Stimulated activated CD4-positive, alpha-beta T cell treated with anti-CD3 and anti-CD28 coated beads, Interleukin-4, amount 100 ng/mL, for 48 hours (primary cell): ENCODE measurements at regions not wholly inside any gene's neighbourhood (a gene's known extent, or its start where the extent isn't known, plus 50 kb on each side); places are given as distances from the start of the nearest gene placed in this dataset.
"Not testable (repeated sequence)": the region's sequence is repeated elsewhere in the genome, so short reads cannot be mapped to it uniquely, and the experiment has no call there.

Experiments
- DNase-seq, 2 donors: peaks; one replicate each; pipeline ENCODE4 v3.0.0-alpha.2; 2020; ENCODE audit warnings: low read depth in 2 of 2

- DNase-seq = no peak
Observed at GRCh38 chr3:162398554-162398953, 901.9 kb downstream of the OTOL1 start.

GRCh38 chr3:162400697-162401096, 904.1 kb downstream of the OTOL1 start:
- no peak for DNase-seq

DNA sequence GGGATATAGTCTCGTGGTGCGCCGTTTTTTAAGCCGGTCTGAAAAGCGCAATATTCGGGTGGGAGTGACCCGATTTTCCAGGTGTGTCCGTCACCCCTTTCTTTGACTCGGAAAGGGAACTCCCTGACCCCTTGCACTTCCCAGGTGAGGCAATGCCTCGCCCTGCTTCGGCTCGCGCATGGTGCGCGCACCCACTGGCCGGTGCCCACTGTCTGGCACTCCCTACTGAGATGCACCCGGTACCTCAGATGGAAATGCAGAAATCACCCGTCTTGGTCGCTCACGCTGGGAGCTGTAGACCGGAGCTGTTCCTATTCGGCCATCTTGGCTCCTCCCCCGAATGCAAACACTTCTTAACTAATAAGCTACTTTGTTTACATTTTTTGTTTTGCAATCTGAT, 914.9 kb downstream of the OTOL1 start:
- not testable (repeated sequence) for DNase-seq

- no peak for DNase-seq
Observed at GRCh38 chr3:162421721-162422120, 925.1 kb downstream of the OTOL1 start.

DNA sequence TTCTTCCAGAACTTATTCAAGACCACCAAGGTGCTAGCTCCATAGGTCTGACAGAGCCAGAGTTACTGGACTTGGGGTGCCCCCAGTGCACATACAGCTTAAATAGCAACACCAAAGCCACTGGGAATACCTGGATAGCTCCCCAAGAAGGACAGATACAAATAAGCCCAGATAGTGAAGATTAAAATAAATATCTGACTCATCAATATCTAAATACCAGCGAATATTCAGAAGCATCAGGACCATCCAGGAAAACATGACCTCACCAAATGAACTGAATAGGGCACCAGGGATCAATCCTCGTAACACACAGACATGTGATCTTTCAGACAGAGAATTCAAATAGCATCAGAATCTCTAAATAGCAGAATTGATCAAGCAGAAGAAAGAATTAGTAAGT, 931.6 kb downstream of the OTOL1 start:
- no peak for DNase-seq

DNA sequence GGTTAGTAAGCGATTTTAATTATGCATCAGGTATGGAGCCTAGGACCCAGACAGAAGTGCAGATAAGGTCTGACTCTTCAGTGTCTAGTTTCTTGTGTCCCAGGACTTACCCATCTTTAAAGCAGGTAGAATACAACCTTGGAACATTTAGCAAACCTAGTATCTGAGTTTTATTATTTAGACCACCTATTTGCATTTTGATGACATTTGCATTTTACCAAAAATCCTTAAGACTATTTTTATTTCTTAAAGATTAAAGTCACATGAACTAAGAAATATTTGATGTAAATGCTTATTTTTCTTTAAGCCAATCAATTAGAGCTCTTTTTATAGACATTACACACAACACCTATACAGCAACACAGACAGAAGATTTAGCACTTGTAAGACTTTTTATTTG, 939.1 kb downstream of the OTOL1 start:
- DNase-seq = no peak

- no peak for DNase-seq
Observed at GRCh38 chr3:162436826-162437225, 940.2 kb downstream of the OTOL1 start.

DNA sequence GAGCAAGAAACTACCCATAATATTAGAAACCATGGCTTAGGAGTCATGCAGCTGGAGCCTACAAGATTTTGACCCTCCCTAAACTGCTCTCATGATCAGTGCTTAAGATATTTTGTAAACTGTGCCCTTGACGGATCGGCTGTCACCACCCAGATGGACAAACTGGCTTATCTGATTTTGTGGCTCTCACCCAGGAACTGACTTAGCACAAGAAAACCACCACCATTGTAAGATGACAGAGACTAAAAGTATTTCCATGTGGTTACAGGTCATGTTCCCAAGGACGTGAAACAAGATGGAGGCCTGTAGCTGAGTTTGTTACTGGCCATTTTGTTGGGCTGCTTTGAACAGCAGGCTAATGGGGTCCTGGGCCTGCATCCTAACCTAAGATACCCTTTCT, 940.9 kb downstream of the OTOL1 start:
- DNase-seq = no peak

GRCh38 chr3:162441716-162442115, 945.1 kb downstream of the OTOL1 start:
- no peak for DNase-seq

- no peak for DNase-seq
Observed at GRCh38 chr3:162443376-162443775, 946.8 kb downstream of the OTOL1 start.

DNA sequence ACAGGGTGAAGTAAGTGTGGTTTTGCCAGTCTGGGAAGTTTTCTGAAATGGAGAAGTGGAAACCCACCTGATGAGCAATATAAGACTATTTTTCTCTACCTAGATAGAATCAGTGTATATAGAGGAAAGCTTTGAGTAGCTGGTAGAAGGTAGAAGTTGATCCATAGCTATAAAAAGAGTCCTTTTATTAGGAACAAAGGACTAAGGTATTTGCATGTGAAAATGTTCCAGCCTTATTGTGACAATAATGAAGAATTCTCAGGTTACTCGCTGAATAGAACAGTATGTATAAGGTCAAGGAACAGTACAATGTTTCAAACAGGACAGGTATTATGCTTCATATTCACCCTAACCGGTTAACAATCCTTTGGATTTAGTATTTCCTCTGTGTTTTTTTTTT, 972.2 kb downstream of the OTOL1 start:
- no peak for DNase-seq

DNA sequence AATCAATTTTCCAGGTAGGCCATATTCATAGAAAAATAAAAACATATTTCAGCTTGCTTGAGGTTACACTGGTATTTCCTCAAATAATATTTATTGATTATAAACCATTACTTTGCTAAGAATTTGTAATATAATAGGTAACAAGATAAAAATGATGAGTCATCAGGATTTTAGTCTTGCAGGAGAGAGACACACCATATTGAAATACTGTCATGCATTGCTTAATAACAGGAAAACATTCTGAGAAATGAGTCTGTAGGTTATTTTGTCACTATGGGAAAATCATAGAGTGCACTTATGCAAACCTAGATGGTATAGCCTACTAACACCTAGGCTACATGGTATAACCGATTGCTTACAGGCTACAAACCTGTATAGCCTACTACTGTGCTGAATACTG, 990.5 kb downstream of the OTOL1 start:
- DNase-seq = no peak

DNA sequence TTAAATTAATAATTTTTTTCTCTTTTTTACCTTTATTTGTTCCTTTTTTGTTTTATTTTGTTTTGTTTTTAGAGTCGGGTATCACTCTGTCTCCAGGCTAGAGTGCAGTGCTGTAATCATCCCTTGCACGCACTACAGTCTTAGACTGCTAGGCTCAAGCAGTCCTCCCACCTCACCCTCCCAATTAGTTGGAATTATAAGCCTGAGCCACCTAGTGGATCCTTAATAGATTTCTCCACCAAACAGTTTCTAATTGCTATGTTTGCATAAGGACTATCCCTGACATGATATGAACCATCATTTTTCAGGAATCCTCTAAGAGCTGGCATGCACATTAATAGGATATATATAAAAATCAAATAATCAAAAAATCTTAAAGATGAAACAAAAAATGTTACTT, 993.2 kb downstream of the OTOL1 start:
- DNase-seq = no peak

- no peak for DNase-seq
Observed at GRCh38 chr3:162491952-162492351, 995.3 kb downstream of the OTOL1 start.

DNA sequence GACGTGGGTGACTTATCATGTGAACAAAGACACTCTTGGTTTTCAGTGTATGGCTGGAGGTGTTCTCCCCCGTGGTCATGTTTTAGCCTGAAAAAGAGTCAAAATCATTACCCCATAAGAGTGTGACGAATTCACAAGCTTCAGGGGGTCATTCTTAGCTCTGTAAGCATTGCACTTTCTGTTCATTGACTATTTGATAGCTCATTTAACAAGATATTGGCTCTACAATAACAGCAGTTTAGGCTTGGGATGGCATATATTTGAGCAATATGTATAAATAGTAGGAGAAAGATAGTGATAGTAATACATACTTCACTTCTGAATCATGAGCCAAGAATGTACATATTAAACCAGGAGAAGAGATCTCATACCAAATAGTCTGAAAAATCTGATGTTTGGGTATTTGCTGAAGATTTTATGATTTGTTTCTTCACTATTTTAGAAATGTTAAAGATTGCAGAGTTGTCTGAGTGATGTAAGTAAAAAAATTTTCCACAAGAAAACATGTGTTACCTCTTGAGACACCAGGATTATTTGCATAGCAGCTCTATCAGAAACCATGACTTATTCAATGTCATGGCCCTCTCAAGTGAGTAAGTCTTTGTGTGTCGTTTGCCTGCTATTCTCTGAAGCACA, 996.0 kb downstream of the OTOL1 start:
- DNase-seq = no peak

GRCh38 chr3:162498626-162499025, 1002.0 kb downstream of the OTOL1 start:
- no peak for DNase-seq

GRCh38 chr3:162507397-162507796, 1010.8 kb downstream of the OTOL1 start:
- DNase-seq = no peak

GRCh38 chr3:162512488-162512887, 1015.9 kb downstream of the OTOL1 start:
- no peak for DNase-seq

GRCh38 chr3:162517110-162517509, 1020.5 kb downstream of the OTOL1 start:
- DNase-seq = no peak

GRCh38 chr3:162521669-162522068, 1025.1 kb downstream of the OTOL1 start:
- no peak for DNase-seq

- DNase-seq = no peak
Observed at GRCh38 chr3:162525066-162525742, 1028.6 kb downstream of the OTOL1 start.

- no peak for DNase-seq
Observed at GRCh38 chr3:162525771-162526170, 1029.2 kb downstream of the OTOL1 start.

DNA sequence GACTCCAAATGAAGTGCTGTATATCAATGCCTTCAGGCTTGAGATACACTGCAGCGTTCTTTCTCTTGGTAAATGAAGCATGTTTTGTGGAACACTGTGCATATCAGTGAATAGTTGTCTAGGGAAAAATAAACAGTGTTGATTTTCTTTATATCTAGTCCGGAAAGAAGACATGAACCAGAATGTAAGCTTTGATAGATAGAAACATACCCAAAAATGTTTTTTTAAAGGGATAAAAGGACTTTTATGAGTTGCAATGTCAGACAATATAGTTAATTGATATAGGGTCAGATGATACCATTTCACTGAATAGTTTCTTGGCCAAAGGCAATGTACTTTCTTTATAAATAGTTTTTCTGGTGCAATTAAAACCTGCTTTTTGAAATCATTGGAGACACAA, 1037.8 kb downstream of the OTOL1 start:
- DNase-seq = no peak

DNA sequence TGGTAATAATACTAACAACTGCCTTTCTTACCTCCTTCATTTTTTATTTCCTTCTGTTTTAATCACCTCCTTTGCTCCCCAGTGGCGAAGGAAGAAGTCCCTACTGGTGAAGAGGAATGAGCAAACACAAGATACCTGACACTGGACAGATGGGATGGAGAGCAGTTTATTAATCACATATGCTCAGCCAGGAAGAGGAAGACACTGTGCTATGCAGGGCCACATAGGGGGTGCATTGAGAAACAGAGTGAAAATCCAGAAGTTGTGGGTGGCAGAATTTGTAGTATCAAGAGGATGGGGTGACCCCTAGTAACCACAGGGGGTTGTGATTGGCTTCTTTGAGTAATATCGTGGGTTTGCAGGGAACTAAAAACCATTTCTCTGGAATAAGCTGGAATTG, 1041.9 kb downstream of the OTOL1 start:
- no peak for DNase-seq
